Body of pancreas (tissue), 4 donors: ENCODE measurements at regions not wholly inside any gene's neighbourhood (a gene's known extent, or its start where the extent isn't known, plus 50 kb on each side); places are given as distances from the start of the nearest gene placed in this dataset.

ENCODE experiments used
- ATAC-seq: fragments of 150-250 bp; one replicate; pipeline ENCODE4 v1.9.1; 2016
- DNase-seq, 4 donors: peaks; one replicate each; pipeline ENCODE4 v3.0.0-alpha.2; 2019
- H3K27ac ChIP-seq, 4 donors: fragments of 200-600 bp; sonication (generic); 1 replicate in 3 of 4; 2 replicates in 1 of 4; pipeline versions ENCODE4 v1.5.1 to v1.6.1; 2016 to 2019; ENCODE audit warnings: mild to moderate bottlenecking in 1 of 4, mixed read lengths in 1 of 4, moderate library complexity in 1 of 4
- H3K27me3 ChIP-seq, 2 donors: fragments of 200-600 bp; sonication (generic); one replicate each; pipeline ENCODE4 v1.6.0; 2016; ENCODE audit warnings: mild to moderate bottlenecking in 1 of 2
- H3K36me3 ChIP-seq, 2 donors: fragments of 200-600 bp; sonication (generic); replicated peaks in 1 of 2; 2 replicates each; pipeline ENCODE4 v1.5.1; 2016; ENCODE audit warnings: low read depth in 2 of 2; ENCODE audit not compliant: insufficient read depth in 1 of 2
- H3K4me1 ChIP-seq: fragments of 200-600 bp; sonication (generic); one replicate; pipeline ENCODE4 v1.6.0; 2016
- H3K4me3 ChIP-seq, 2 donors: fragments of 200-600 bp; sonication (generic); 1 replicate in 1 of 2; 2 replicates in 1 of 2; pipeline ENCODE4 v1.5.1; 2016 to 2019
- H3K9me3 ChIP-seq, 3 donors: fragments of 200-600 bp; sonication (generic); 1 replicate in 2 of 3; 2 replicates in 1 of 3; pipeline ENCODE4 v1.5.1; 2016
- POLR2A ChIP-seq, 3 donors: fragments of 450-650 bp; IDR thresholded peaks; one replicate each; pipeline ENCODE4 v1.6.1; 2016; ENCODE audit warnings: antibody characterized with exemption in 3 of 3, mild to moderate bottlenecking in 2 of 3
- WGBS, 2 donors: methylation state at CpG; one replicate each; pipeline ENCODE4 v1.1.5; 2017; 5-methylcytosine and 5-hydroxymethylcytosine counted together
- intact Hi-C: fragments of 100-400 bp; cut with DNase I; formaldehyde crosslinking; loops from one replicate; pipeline ENCODE4 v1.15.1; 2023
- TF ChIP-seq, protein P1 (sequence below), 7 experiments: fragments of 450-650 bp in 4 of 7; fragments of 200-600 bp in 3 of 7; sonication (generic) in 3 of 7; IDR thresholded peaks; one replicate each; pipeline ENCODE4 v1.5.1; 2016 to 2019; ENCODE audit warnings: antibody characterized with exemption in 7 of 7

GRCh38 chr6:81683912-81684311 lies 68.6 kb downstream of the TENT5A start:
- Histone ChIP-seq H3K27me3 (no peaks in the 10 kb centered on the region), H3K36me3 (no peaks in the 10 kb centered on the region), H3K27ac (no peak overlapping the region), H3K9me3 (no peaks in the 10 kb centered on the region), H3K4me3 (no peak overlapping the region), H3K4me1 (no peaks in the 10 kb centered on the region)
- TF ChIP-seq POLR2A (IDR thresholded peaks at IDR 0.05) = no peak
- TF ChIP-seq, protein P1, sequence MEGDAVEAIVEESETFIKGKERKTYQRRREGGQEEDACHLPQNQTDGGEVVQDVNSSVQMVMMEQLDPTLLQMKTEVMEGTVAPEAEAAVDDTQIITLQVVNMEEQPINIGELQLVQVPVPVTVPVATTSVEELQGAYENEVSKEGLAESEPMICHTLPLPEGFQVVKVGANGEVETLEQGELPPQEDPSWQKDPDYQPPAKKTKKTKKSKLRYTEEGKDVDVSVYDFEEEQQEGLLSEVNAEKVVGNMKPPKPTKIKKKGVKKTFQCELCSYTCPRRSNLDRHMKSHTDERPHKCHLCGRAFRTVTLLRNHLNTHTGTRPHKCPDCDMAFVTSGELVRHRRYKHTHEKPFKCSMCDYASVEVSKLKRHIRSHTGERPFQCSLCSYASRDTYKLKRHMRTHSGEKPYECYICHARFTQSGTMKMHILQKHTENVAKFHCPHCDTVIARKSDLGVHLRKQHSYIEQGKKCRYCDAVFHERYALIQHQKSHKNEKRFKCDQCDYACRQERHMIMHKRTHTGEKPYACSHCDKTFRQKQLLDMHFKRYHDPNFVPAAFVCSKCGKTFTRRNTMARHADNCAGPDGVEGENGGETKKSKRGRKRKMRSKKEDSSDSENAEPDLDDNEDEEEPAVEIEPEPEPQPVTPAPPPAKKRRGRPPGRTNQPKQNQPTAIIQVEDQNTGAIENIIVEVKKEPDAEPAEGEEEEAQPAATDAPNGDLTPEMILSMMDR (IDR thresholded peaks at IDR 0.05) = no peak
- DNase-seq = no peak
- intact Hi-C loops = no loop called here
- 47 to 52% methylated on average over 5 of the region's 5 CpGs for whole genome bisulfite sequencing, 2 donors
- no peak for ATAC-seq

DNA sequence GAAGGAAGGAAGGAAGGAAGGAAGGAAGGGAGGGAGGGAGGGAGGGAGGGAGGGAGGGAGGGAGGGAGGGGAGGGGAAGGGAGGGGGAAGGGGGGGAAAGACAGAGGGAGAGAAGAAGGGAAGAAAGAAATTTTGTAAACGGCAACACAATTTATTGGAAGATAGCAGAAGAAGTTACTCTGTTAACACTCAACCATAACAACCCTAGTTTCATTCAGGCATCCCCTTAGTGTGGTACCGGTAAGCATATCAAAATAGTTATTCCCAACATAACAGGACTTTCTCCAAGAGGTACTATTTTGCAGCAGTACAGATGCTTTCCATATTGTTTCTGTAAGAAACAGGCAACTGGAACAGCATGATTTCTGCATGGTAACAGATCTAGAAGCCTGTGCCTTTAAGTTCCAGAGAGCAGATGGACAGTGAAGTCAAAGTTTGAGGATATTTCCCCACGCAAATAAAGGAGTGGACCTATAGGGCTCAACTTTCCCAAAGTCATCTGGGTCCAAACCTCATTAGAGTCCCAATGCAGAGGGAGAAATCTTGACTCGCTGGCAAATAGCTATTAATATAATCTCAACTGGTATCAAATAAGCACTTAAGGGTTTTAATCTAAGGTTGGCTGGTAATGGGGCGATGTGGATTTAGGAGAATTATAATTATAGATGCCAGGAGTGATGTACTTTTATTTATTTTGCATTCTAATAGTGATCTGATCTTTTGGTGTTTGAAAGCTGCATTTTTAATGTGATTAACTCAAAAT lies 69.4 kb downstream of the TENT5A start:
- DNase-seq (no peak), ATAC-seq (no peak)
- no peaks in the 10 kb centered on the region for H3K4me1 ChIP-seq
- 74 to 87% methylated on average over 5 of the region's 5 CpGs for WGBS, 2 donors
- H3K4me3 ChIP-seq = no peak overlapping the region
- H3K27ac ChIP-seq = no peak overlapping the region
- no peaks in the 10 kb centered on the region for H3K9me3 ChIP-seq
- H3K27me3 ChIP-seq = no peaks in the 10 kb centered on the region
- TF ChIP-seq, protein P1 (IDR thresholded peaks at IDR 0.05) = no peak
- TF ChIP-seq POLR2A (IDR thresholded peaks at IDR 0.05) = no peak
- no peaks in the 10 kb centered on the region for H3K36me3 ChIP-seq
- intact Hi-C loops = no loop called here

GRCh38 chr6:81682235-81682795 lies 70.2 kb downstream of the TENT5A start:
- Histone ChIP-seq H3K36me3 (no peaks in the 10 kb centered on the region), H3K4me1 (no peaks in the 10 kb centered on the region), H3K9me3 (no peaks in the 10 kb centered on the region), H3K27ac (no peak overlapping the region), H3K27me3 (no peaks in the 10 kb centered on the region), H3K4me3 (no peak overlapping the region)
- ATAC-seq (no peak), DNase-seq (no peak)
- intact Hi-C loops = no loop called here
- TF ChIP-seq POLR2A (IDR thresholded peaks at IDR 0.05) = no peak
- TF ChIP-seq, protein P1 (IDR thresholded peaks at IDR 0.05) = no peak

DNA sequence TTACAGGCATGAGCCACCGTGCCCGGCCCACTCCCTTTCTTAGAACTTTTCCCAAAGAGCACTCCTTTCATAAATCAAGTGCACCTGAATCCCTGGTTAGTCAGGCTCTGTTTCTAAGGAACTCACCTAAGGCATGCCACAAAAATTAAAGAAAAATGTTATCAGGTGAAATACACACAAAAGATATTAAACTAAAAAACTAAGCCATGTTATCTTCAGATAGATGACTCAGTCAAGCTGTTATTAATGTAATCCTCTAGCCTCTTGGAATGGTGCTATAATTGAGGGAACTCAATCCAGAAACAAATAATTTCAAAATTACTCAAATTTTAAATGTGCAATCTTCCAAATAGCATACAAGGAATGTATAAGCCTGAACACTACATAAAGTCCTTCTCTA lies 83.0 kb downstream of the TENT5A start:
- 83 to 100% methylated on average over 2 of the region's 2 CpGs for WGBS, 2 donors

More for the DNA sequence above, 83.0 kb downstream of the TENT5A start:
- DNase-seq (no peak), ATAC-seq (no peak)
- intact Hi-C loops = no loop called here
- Histone ChIP-seq H3K36me3 (no peaks in the 10 kb centered on the region), H3K9me3 (no peaks in the 10 kb centered on the region), H3K4me3 (no peak overlapping the region), H3K4me1 (no peaks in the 10 kb centered on the region), H3K27ac (no peak overlapping the region), H3K27me3 (no peaks in the 10 kb centered on the region)
- TF ChIP-seq POLR2A (IDR thresholded peaks at IDR 0.05) = no peak
- TF ChIP-seq, protein P1 (IDR thresholded peaks at IDR 0.05) = no peak
